OCI-LY1 (cell line): ENCODE measurements at regions not wholly inside any gene's neighbourhood (a gene's known extent, or its start where the extent isn't known, plus 50 kb on each side); places are given as distances from the start of the nearest gene placed in this dataset.
A peak's percentile ranks its signal among the peaks of the same experiment; 100 is the strongest.

Source experiments
- H2AFZ ChIP-seq: fragments of 200-600 bp; sonication (generic), shearing (Covaris generic); 2 replicates; pipeline ENCODE4 v1.6.0; 2014; ENCODE audit warnings: antibody characterized with exemption, mild to moderate bottlenecking, low read length
- H3F3A ChIP-seq: fragments of 200-600 bp; sonication (generic), shearing (Covaris generic); 2 replicates; pipeline ENCODE4 v1.6.0; 2014; ENCODE audit warnings: mild to moderate bottlenecking, antibody characterized with exemption, low read length, moderate library complexity; ENCODE audit not compliant: insufficient read depth
- H3K27ac ChIP-seq: fragments of 200-600 bp; sonication (generic); 2 replicates; pipeline ENCODE4 v1.5.1; 2014; ENCODE audit warnings: low read length, mixed run types, mild to moderate bottlenecking, low read depth; ENCODE audit not compliant: poor library complexity, severe bottlenecking
- H3K27me3 ChIP-seq: fragments of 200-600 bp; sonication (generic); 2 replicates; pipeline ENCODE4 v1.6.0; 2014; ENCODE audit warnings: antibody characterized with exemption, mild to moderate bottlenecking, low read length, moderate library complexity; ENCODE audit not compliant: insufficient read depth
- H3K36me3 ChIP-seq: fragments of 200-600 bp; sonication (generic); 2 replicates; pipeline ENCODE4 v1.6.1; 2014; ENCODE audit warnings: mild to moderate bottlenecking, antibody characterized with exemption, low read length, moderate library complexity, mixed read lengths; ENCODE audit not compliant: insufficient read depth
- H3K4me1 ChIP-seq: fragments of 200-600 bp; sonication (generic); 2 replicates; pipeline ENCODE4 v1.5.1; 2014; ENCODE audit warnings: mild to moderate bottlenecking, low read length, moderate library complexity; ENCODE audit not compliant: insufficient read depth, severe bottlenecking
- H3K4me2 ChIP-seq: fragments of 200-600 bp; sonication (generic), shearing (Covaris generic); 2 replicates; pipeline ENCODE4 v1.6.1; 2014; ENCODE audit warnings: low read length
- H3K4me3 ChIP-seq: fragments of 200-600 bp; sonication (generic); 2 replicates; pipeline ENCODE4 v1.5.1; 2014; ENCODE audit warnings: low read length, low read depth, mild to moderate bottlenecking, mixed read lengths; ENCODE audit not compliant: poor library complexity, severe bottlenecking
- H3K79me2 ChIP-seq: fragments of 200-600 bp; shearing (Covaris generic); 2 replicates; pipeline ENCODE4 v1.6.1; 2016; ENCODE audit warnings: mixed run types, low read length, mixed read lengths; ENCODE audit not compliant: insufficient read depth
- H3K9ac ChIP-seq: fragments of 200-600 bp; sonication (generic), shearing (Covaris generic); 2 replicates; pipeline ENCODE4 v1.6.1; 2014; ENCODE audit warnings: mild to moderate bottlenecking, low read length, mixed read lengths
- H3K9me2 ChIP-seq: fragments of 200-600 bp; sonication (generic), shearing (Covaris generic); 2 replicates; pipeline ENCODE4 v1.6.1; 2014; ENCODE audit warnings: low read depth, mild to moderate bottlenecking, low read length, mixed read lengths
- H3K9me3 ChIP-seq: fragments of 200-600 bp; shearing (Covaris generic); 2 replicates; pipeline ENCODE4 v1.6.1; 2014; ENCODE audit warnings: low read length, mixed read lengths
- H4K20me1 ChIP-seq: fragments of 200-600 bp; sonication (generic), shearing (Covaris generic); 2 replicates; pipeline ENCODE4 v1.6.0; 2016; ENCODE audit warnings: mild to moderate bottlenecking, low read length; ENCODE audit not compliant: insufficient read depth
- EZH2 ChIP-seq: fragments of 200-600 bp; sonication (generic), shearing (Covaris generic); IDR thresholded peaks from 2 replicates; pipeline ENCODE4 v1.8.0; 2017; ENCODE audit warnings: borderline replicate concordance, mixed run types, mild to moderate bottlenecking, antibody characterized with exemption, low read length, moderate library complexity, mixed read lengths
- TF ChIP-seq, protein P1 (sequence below): fragments of 200-600 bp; sonication (generic), shearing (Covaris generic); IDR thresholded peaks from 2 replicates; pipeline ENCODE4 v1.5.1; 2017; ENCODE audit warnings: mild to moderate bottlenecking, antibody characterized with exemption, low read length, moderate library complexity, mixed read lengths

DNA sequence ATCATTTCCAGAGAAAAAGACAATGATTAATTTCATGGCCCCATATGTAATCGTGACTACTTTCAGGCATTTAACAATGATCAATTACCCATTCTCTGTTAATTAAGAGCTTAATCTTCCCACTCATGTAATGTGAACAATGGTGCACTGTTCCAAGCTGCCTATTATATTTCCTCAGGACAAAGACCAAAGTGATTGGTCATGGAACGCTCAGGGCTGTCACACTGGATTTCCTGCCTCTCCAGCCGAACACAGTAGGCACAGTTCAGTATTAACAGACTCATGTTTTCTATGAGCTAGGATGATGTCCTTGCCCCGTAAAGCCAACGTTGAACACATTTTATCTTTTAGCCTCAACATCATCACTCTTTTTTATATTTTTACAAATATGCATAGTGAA, 142.7 kb upstream of the FZD8 start:
- no peak overlapping the region for H3K27ac ChIP-seq

DNA sequence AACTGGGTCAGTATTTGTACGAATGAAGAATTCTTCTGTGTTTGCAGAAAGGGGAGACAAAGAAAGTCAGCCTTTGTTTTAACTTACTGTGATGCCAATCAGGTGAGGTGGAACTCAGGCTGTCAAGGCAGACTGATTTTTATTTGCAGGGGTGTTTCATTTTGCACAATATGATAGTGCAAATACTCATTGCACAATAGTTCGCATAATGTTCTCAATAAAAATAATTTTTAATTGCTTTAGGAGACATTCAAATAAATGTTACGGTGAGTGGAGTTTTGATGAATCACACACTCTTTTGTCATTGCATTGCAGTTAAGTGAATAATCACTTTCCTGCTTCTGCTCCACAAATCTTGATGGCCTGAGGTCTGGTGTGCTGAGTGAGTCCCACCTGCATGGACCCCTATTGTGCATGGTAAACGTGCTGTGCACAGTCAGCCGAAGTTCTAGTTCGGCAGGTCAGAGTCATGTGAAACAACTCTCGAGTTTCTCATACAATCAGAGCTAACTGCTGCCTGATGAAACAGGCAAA, 141.3 kb upstream of the FZD8 start:
- no peaks in the 10 kb centered on the region for H3K9me2 ChIP-seq
- H3K27ac ChIP-seq = no peak overlapping the region
- no peak overlapping the region for H3K4me3 ChIP-seq
- no peak for TF ChIP-seq EZH2
- TF ChIP-seq, protein P1, sequence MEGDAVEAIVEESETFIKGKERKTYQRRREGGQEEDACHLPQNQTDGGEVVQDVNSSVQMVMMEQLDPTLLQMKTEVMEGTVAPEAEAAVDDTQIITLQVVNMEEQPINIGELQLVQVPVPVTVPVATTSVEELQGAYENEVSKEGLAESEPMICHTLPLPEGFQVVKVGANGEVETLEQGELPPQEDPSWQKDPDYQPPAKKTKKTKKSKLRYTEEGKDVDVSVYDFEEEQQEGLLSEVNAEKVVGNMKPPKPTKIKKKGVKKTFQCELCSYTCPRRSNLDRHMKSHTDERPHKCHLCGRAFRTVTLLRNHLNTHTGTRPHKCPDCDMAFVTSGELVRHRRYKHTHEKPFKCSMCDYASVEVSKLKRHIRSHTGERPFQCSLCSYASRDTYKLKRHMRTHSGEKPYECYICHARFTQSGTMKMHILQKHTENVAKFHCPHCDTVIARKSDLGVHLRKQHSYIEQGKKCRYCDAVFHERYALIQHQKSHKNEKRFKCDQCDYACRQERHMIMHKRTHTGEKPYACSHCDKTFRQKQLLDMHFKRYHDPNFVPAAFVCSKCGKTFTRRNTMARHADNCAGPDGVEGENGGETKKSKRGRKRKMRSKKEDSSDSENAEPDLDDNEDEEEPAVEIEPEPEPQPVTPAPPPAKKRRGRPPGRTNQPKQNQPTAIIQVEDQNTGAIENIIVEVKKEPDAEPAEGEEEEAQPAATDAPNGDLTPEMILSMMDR = no peak
- H3K27me3 ChIP-seq = no peaks in the 10 kb centered on the region
- no peak overlapping the region for H3K4me2 ChIP-seq
- H3F3A ChIP-seq = no peaks in the 10 kb centered on the region
- H3K79me2 ChIP-seq = no peaks in the 10 kb centered on the region
- no peak overlapping the region for H3K9ac ChIP-seq
- no peaks in the 10 kb centered on the region for H3K4me1 ChIP-seq
- H3K9me3 ChIP-seq = no peaks in the 10 kb centered on the region
- no peak overlapping the region for H2AFZ ChIP-seq
- no peaks in the 10 kb centered on the region for H4K20me1 ChIP-seq
- H3K36me3 ChIP-seq = no peaks in the 10 kb centered on the region

More for the DNA sequence above, 142.7 kb upstream of the FZD8 start:
- H3K4me1 ChIP-seq = no peaks in the 10 kb centered on the region
- TF ChIP-seq, protein P1 = no peak
- TF ChIP-seq EZH2 = no peak
- no peaks in the 10 kb centered on the region for H3K9me3 ChIP-seq
- no peaks in the 10 kb centered on the region for H3K9me2 ChIP-seq
- H3K9ac ChIP-seq = no peak overlapping the region
- no peaks in the 10 kb centered on the region for H3K36me3 ChIP-seq
- no peak overlapping the region for H3K4me3 ChIP-seq
- H2AFZ ChIP-seq = no peak overlapping the region
- H3F3A ChIP-seq = no peaks in the 10 kb centered on the region
- H3K4me2 ChIP-seq = no peak overlapping the region
- H3K27me3 ChIP-seq = no peaks in the 10 kb centered on the region
- H3K79me2 ChIP-seq = no peaks in the 10 kb centered on the region
- H4K20me1 ChIP-seq = no peaks in the 10 kb centered on the region

DNA sequence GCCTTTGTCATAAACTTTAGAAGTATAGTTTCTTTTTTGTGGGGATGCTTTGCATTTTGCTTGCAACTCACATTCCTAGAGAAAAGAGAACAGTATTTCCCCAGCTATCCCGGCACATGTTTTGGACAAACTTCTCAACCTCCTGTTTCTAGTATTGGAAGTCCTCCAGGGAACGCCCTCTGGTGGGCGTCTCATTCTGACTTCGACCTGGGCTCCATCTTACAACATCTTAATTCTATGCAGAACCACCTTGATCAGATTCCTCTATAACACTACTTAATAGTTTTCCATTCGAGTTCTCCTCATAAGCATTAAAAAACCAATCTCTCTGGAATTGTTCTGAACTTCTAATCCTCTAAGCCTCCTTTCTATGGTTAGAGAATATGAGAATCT, 139.5 kb upstream of the FZD8 start:
- Histone ChIP-seq H3K27me3 (no peaks in the 10 kb centered on the region), H3K4me3 (no peak overlapping the region), H3K27ac (no peak overlapping the region), H2AFZ (no peak overlapping the region), H3K79me2 (no peaks in the 10 kb centered on the region), H3K4me2 (no peak overlapping the region), H3K4me1 (no peaks in the 10 kb centered on the region), H3F3A (no peaks in the 10 kb centered on the region), H3K36me3 (no peaks in the 10 kb centered on the region), H3K9me2 (no peaks in the 10 kb centered on the region), H3K9ac (no peak overlapping the region), H4K20me1 (no peaks in the 10 kb centered on the region), H3K9me3 (no peaks in the 10 kb centered on the region)
- TF ChIP-seq, protein P1 = peak; percentile 67
- no peak for TF ChIP-seq EZH2
